Coronary artery (tissue), 2 donors: ENCODE measurements at regions not wholly inside any gene's neighbourhood (a gene's known extent, or its start where the extent isn't known, plus 50 kb on each side); places are given as distances from the start of the nearest gene placed in this dataset.
"Not testable (repeated sequence)": the region's sequence is repeated elsewhere in the genome, so short reads cannot be mapped to it uniquely, and the experiment has no call there.

Experiments used
- DNase-seq: peaks from one replicate; pipeline ENCODE4 v3.0.0-alpha.2; 2017; ENCODE audit warnings: low spot score
- H3K27ac ChIP-seq, 2 donors: fragments of 200-600 bp; sonication (generic); one replicate each; pipeline ENCODE4 v1.5.1; 2016 to 2019
- H3K4me3 ChIP-seq: fragments of 200-600 bp; sonication (generic); 2 replicates; pipeline ENCODE4 v1.5.1; 2016; ENCODE audit warnings: mild to moderate bottlenecking, moderate library complexity
- TF ChIP-seq, protein P1 (sequence below): fragments of 200-600 bp; sonication (generic); IDR thresholded peaks from one replicate; pipeline ENCODE4 v1.5.1; 2019; ENCODE audit warnings: antibody characterized with exemption

DNA sequence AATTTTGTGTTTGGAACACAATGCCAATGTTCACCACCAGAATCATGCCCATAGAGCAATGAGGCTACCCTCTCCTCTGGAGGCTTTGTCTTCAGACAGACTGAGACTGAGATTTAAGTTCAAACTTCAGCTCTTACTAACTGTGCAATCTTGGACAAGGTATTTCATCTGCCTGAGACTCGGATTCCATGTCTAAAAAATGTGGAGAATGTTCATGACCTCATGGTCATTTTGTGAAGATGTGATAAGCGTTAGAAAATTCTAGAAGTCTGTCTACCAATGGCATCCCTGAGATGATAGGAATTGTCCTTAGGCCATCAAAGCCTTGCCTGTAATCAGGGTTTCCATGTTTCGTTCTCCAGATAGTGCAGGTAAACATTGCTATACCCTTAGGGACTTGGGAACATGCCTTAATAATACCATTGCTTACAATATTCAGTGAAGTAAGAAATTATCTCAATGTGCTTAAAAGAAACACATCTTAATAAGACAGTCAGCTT is 388.2 kb upstream of the MAF start:
- Histone ChIP-seq H3K4me3 (no peak overlapping the region), H3K27ac (no peak overlapping the region)
- no peak for DNase-seq
- TF ChIP-seq, protein P1, sequence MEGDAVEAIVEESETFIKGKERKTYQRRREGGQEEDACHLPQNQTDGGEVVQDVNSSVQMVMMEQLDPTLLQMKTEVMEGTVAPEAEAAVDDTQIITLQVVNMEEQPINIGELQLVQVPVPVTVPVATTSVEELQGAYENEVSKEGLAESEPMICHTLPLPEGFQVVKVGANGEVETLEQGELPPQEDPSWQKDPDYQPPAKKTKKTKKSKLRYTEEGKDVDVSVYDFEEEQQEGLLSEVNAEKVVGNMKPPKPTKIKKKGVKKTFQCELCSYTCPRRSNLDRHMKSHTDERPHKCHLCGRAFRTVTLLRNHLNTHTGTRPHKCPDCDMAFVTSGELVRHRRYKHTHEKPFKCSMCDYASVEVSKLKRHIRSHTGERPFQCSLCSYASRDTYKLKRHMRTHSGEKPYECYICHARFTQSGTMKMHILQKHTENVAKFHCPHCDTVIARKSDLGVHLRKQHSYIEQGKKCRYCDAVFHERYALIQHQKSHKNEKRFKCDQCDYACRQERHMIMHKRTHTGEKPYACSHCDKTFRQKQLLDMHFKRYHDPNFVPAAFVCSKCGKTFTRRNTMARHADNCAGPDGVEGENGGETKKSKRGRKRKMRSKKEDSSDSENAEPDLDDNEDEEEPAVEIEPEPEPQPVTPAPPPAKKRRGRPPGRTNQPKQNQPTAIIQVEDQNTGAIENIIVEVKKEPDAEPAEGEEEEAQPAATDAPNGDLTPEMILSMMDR, result no peak

DNA sequence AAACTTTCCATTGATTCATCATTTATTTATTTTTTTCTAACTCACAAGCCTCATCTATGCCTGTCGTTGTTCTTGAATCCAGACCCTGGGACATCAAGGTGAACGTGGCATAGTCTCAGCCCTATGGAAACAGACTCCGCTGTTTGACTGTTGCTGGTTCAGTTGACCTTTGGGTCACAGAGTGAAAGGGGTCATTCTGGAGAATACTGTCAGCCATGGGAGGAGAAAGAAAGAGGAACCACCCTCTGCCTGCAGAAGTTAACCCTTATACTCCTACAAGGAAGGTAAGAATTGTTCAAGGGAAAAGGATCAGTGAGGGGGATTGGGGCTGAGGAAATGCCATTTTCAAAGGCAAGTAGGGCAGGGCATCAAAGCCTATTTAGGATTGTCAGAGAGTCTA is 387.6 kb upstream of the MAF start:
- no peak overlapping the region for H3K27ac ChIP-seq
- TF ChIP-seq, protein P1, result no peak

GRCh38 chr16:79986352-79986751 is 385.8 kb upstream of the MAF start:
- TF ChIP-seq, protein P1, result no peak
- DNase-seq, result no peak

More for the DNA sequence above, 387.6 kb upstream of the MAF start:
- no peak overlapping the region for H3K4me3 ChIP-seq
- DNase-seq, result no peak

GRCh38 chr16:79985606-79986005 is 385.1 kb upstream of the MAF start:
- TF ChIP-seq, protein P1, result no peak
- no peak for DNase-seq
- H3K27ac ChIP-seq, result no peak overlapping the region
- no peak overlapping the region for H3K4me3 ChIP-seq

More at GRCh38 chr16:79986352-79986751, 385.8 kb upstream of the MAF start:
- H3K27ac ChIP-seq, result no peak overlapping the region
- H3K4me3 ChIP-seq, result no peak overlapping the region

GRCh38 chr16:79984149-79984548 is 383.6 kb upstream of the MAF start:
- not testable (repeated sequence) for H3K4me3 ChIP-seq, H3K27ac ChIP-seq, DNase-seq

- TF ChIP-seq, protein P1, result no peak
- DNase-seq, result no peak
- Histone ChIP-seq H3K4me3 (no peak overlapping the region), H3K27ac (no peak overlapping the region)
Observed at GRCh38 chr16:79982862-79983261, 382.3 kb upstream of the MAF start.

- TF ChIP-seq, protein P1, result no peak
- DNase-seq, result no peak
- Histone ChIP-seq H3K4me3 (no peak overlapping the region), H3K27ac (no peak overlapping the region)
Observed at GRCh38 chr16:79982361-79982760, 381.8 kb upstream of the MAF start.

DNA sequence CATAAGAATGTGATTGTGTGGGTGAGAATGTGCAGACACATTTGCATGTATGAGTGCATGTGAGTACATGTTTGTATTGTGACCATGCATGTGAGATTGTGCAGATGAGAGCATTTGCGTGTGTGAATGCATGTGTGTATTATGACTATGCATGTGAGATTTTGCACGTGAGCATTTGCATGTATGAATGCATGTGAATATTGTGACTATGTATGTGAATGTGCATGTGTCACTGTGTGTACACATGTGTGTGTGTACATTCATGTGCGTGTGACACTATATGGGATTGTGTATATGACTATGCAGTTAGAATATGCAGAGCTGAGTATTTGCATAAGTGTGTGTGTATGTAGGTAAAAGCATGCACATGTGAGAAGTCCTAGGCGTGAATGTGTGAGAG is 381.3 kb upstream of the MAF start:
- H3K4me3 ChIP-seq, result no peak overlapping the region
- DNase-seq, result no peak
- TF ChIP-seq, protein P1, result no peak

More for the DNA sequence above, 381.3 kb upstream of the MAF start:
- H3K27ac ChIP-seq, result no peak overlapping the region
